Glutamatergic neuron (in vitro differentiated cells): ENCODE measurements at regions not wholly inside any gene's neighbourhood (a gene's known extent, or its start where the extent isn't known, plus 50 kb on each side); places are given as distances from the start of the nearest gene placed in this dataset.
"Not testable (repeated sequence)": the region's sequence is repeated elsewhere in the genome, so short reads cannot be mapped to it uniquely, and the experiment has no call there.

Source experiments
- DNase-seq: peaks from one replicate; pipeline ENCODE4 v3.0.0; 2022
- H3K27ac Mint-ChIP-seq: one replicate; pipeline ENCODE4 v1.8.0; 2020; ENCODE audit warnings: mild to moderate bottlenecking, mixed read lengths, inconsistent platforms; ENCODE audit not compliant: unreplicated experiment
- H3K27me3 Mint-ChIP-seq: one replicate; pipeline ENCODE4 v1.8.0; 2020; ENCODE audit warnings: mild to moderate bottlenecking, moderate library complexity, mixed read lengths, inconsistent platforms; ENCODE audit not compliant: unreplicated experiment
- H3K36me3 Mint-ChIP-seq: one replicate; pipeline ENCODE4 v1.8.0; 2020; ENCODE audit warnings: mild to moderate bottlenecking, mixed read lengths, inconsistent platforms; ENCODE audit not compliant: unreplicated experiment
- H3K4me1 Mint-ChIP-seq: one replicate; pipeline ENCODE4 v1.8.0; 2020; ENCODE audit warnings: mild to moderate bottlenecking, low read depth, mixed read lengths, inconsistent platforms; ENCODE audit not compliant: unreplicated experiment
- H3K4me3 Mint-ChIP-seq: one replicate; pipeline ENCODE4 v1.8.0; 2020; ENCODE audit warnings: mild to moderate bottlenecking, mixed read lengths, inconsistent platforms; ENCODE audit not compliant: unreplicated experiment
- H3K9me3 Mint-ChIP-seq: one replicate; pipeline ENCODE4 v1.8.0; 2020; ENCODE audit warnings: mild to moderate bottlenecking, moderate library complexity, mixed read lengths, inconsistent platforms; ENCODE audit not compliant: unreplicated experiment
- CTCF ChIP-seq: fragments of 200-600 bp; sonication (generic); IDR thresholded peaks from one replicate; pipeline ENCODE4 v1.5.0; 2021; ENCODE audit not compliant: partially characterized antibody, unreplicated experiment

GRCh38 chr1:80565406-80565805, 1235.3 kb upstream of the ADGRL2 start:
- no peaks in the 10 kb centered on the region for H3K9me3 Mint-ChIP-seq
- no peaks in the 10 kb centered on the region for H3K4me1 Mint-ChIP-seq

GRCh38 chr1:80542231-80542630, 1258.5 kb upstream of the ADGRL2 start:
- H3K9me3 Mint-ChIP-seq: no peaks in the 10 kb centered on the region
- H3K27ac Mint-ChIP-seq: no peak overlapping the region
- no peak for DNase-seq
- H3K4me3 Mint-ChIP-seq: no peak overlapping the region
- H3K4me1 Mint-ChIP-seq: no peaks in the 10 kb centered on the region
- no peak for TF ChIP-seq CTCF
- H3K36me3 Mint-ChIP-seq: no peaks in the 10 kb centered on the region
- H3K27me3 Mint-ChIP-seq: peaks cover 4% of the 10 kb centered on the region

More at GRCh38 chr1:80565406-80565805, 1235.3 kb upstream of the ADGRL2 start:
- TF ChIP-seq CTCF: no peak
- no peak for DNase-seq
- H3K4me3 Mint-ChIP-seq: no peak overlapping the region
- H3K36me3 Mint-ChIP-seq: no peaks in the 10 kb centered on the region
- no peak overlapping the region for H3K27ac Mint-ChIP-seq
- H3K27me3 Mint-ChIP-seq: no peaks in the 10 kb centered on the region

- Mint-ChIP-seq H3K27me3 (peaks cover 4% of the 10 kb centered on the region), H3K4me3 (no peak overlapping the region), H3K27ac (no peak overlapping the region), H3K4me1 (peaks cover 7% of the 10 kb centered on the region), H3K9me3 (no peaks in the 10 kb centered on the region), H3K36me3 (no peaks in the 10 kb centered on the region)
- TF ChIP-seq CTCF: no peak
- DNase-seq: no peak
Measured at GRCh38 chr1:80540596-80540995, 1260.1 kb upstream of the ADGRL2 start.

- H3K27me3 Mint-ChIP-seq: peaks cover 4% of the 10 kb centered on the region
- H3K9me3 Mint-ChIP-seq: no peaks in the 10 kb centered on the region
- H3K36me3 Mint-ChIP-seq: no peaks in the 10 kb centered on the region
- no peak for TF ChIP-seq CTCF
- DNase-seq: no peak
- no peak overlapping the region for H3K27ac Mint-ChIP-seq
- H3K4me1 Mint-ChIP-seq: peaks cover 10% of the 10 kb centered on the region
- no peak overlapping the region for H3K4me3 Mint-ChIP-seq
Measured at GRCh38 chr1:80540149-80540548, 1260.6 kb upstream of the ADGRL2 start.

- not testable (repeated sequence) for DNase-seq, H3K4me3 Mint-ChIP-seq, H3K27me3 Mint-ChIP-seq, H3K9me3 Mint-ChIP-seq, H3K27ac Mint-ChIP-seq, H3K36me3 Mint-ChIP-seq
- H3K4me1 Mint-ChIP-seq: peaks cover 12% of the 10 kb centered on the region
Measured at GRCh38 chr1:80539298-80539697, 1261.4 kb upstream of the ADGRL2 start.

- Mint-ChIP-seq H3K36me3 (no peaks in the 10 kb centered on the region), H3K4me3 (no peak overlapping the region), H3K27ac (no peak overlapping the region), H3K4me1 (peaks cover 17% of the 10 kb centered on the region), H3K9me3 (no peaks in the 10 kb centered on the region), H3K27me3 (peaks cover 4% of the 10 kb centered on the region)
- no peak for DNase-seq
- TF ChIP-seq CTCF: no peak
Measured at GRCh38 chr1:80536461-80536860, 1264.3 kb upstream of the ADGRL2 start.
